HL-60 (cell line): ENCODE measurements at regions not wholly inside any gene's neighbourhood (a gene's known extent, or its start where the extent isn't known, plus 50 kb on each side); places are given as distances from the start of the nearest gene placed in this dataset.

Experiments
- DNase-seq, 2 experiments: peaks; one replicate each; pipeline ENCODE4 v3.0.0-alpha.2; 2010 to 2020; ENCODE audit warnings: low read depth in 1 of 2, low spot score in 1 of 2
- H3K27ac ChIP-seq: fragments of 250-450 bp; sonication (Bioruptor Pico); replicated peaks from 2 replicates; pipeline ENCODE4 v1.5.1; 2020; ENCODE audit warnings: mild to moderate bottlenecking, moderate library complexity
- H3K27me3 ChIP-seq: fragments of 250-450 bp; sonication (Bioruptor Pico); 2 replicates; pipeline ENCODE4 v1.5.1; 2021; ENCODE audit warnings: mild to moderate bottlenecking, moderate library complexity; ENCODE audit not compliant: insufficient read depth, poor library complexity, severe bottlenecking
- H3K4me3 ChIP-seq: replicated peaks from 2 replicates; pipeline ENCODE4 v1.5.1; 2011; ENCODE audit warnings: mild to moderate bottlenecking, control low read depth, low read length; ENCODE audit not compliant: insufficient read depth
- CTCF ChIP-seq: IDR thresholded peaks from one replicate; pipeline ENCODE4 v1.5.1; 2011; ENCODE audit warnings: low read length, control low read depth, inconsistent platforms; ENCODE audit not compliant: insufficient read depth
- GABPA ChIP-seq: IDR thresholded peaks from 2 replicates; pipeline ENCODE4 v1.6.1; 2012; ENCODE audit warnings: low read depth
- POLR2AphosphoS5 ChIP-seq: IDR thresholded peaks from 2 replicates; pipeline ENCODE4 v1.6.1; 2012; ENCODE audit warnings: low read depth
- REST ChIP-seq: IDR thresholded peaks from 2 replicates; pipeline ENCODE4 v1.6.1; 2012; ENCODE audit warnings: low read depth; ENCODE audit not compliant: insufficient replicate concordance
- SPI1 ChIP-seq: IDR thresholded peaks from 2 replicates; pipeline ENCODE4 v1.6.1; 2012; ENCODE audit warnings: low read depth, mild to moderate bottlenecking, borderline replicate concordance

GRCh38 chr13:38166116-38166515, 183.5 kb upstream of the UFM1 start:
- H3K27me3 ChIP-seq: no peaks in the 10 kb centered on the region
- TF ChIP-seq POLR2AphosphoS5 (no peak), REST (no peak), GABPA (no peak), SPI1 (no peak), CTCF (no peak)
- DNase-seq: no peak
- H3K4me3 ChIP-seq: no peak overlapping the region
- no peak overlapping the region for H3K27ac ChIP-seq

GRCh38 chr13:38160131-38160530, 189.5 kb upstream of the UFM1 start:
- H3K27me3 ChIP-seq: no peaks in the 10 kb centered on the region
- no peak overlapping the region for H3K4me3 ChIP-seq
- no peak for DNase-seq
- TF ChIP-seq POLR2AphosphoS5 (no peak), CTCF (no peak), SPI1 (no peak), REST (no peak), GABPA (no peak)
- no peak overlapping the region for H3K27ac ChIP-seq

GRCh38 chr13:38159710-38160109, 189.9 kb upstream of the UFM1 start:
- DNase-seq: no peak

More at GRCh38 chr13:38159710-38160109, 189.9 kb upstream of the UFM1 start:
- no peaks in the 10 kb centered on the region for H3K27me3 ChIP-seq
- no peak overlapping the region for H3K27ac ChIP-seq
- no peak overlapping the region for H3K4me3 ChIP-seq
- TF ChIP-seq SPI1 (no peak), REST (no peak), GABPA (no peak), CTCF (no peak), POLR2AphosphoS5 (no peak)
